ENCODE measurements at regions not wholly inside any gene's neighbourhood (a gene's known extent, or its start where the extent isn't known, plus 50 kb on each side); places are given as distances from the start of the nearest gene placed in this dataset.

DNA sequence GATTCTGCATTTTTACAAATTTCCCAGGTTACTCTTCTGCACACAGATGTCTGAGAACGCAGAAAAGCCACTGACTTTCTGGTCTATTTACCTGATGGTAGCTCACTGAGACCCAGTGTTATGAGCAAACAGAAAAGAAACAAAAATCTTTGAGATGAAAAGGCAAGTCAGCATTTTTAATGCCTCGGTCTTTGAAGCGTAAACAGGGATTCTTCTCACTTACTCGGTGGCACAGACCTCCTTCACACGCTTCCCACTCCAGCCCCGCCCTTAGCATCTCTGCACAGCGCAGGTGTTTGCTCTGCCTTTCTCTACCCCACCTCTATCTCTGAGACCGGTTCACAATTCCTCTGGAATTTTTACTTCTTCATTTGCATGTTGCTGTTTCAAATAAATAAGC, 195.0 kb upstream of the IRX1 start:
- no peak for DNase-seq (ENCODE audit: extremely low read depth, low read depth)

- no peak for DNase-seq (ENCODE audit: extremely low read depth, low read depth)
These were observed 200.6 kb upstream of the IRX1 start for GRCh38 chr5:3394891-3395599.

DNA sequence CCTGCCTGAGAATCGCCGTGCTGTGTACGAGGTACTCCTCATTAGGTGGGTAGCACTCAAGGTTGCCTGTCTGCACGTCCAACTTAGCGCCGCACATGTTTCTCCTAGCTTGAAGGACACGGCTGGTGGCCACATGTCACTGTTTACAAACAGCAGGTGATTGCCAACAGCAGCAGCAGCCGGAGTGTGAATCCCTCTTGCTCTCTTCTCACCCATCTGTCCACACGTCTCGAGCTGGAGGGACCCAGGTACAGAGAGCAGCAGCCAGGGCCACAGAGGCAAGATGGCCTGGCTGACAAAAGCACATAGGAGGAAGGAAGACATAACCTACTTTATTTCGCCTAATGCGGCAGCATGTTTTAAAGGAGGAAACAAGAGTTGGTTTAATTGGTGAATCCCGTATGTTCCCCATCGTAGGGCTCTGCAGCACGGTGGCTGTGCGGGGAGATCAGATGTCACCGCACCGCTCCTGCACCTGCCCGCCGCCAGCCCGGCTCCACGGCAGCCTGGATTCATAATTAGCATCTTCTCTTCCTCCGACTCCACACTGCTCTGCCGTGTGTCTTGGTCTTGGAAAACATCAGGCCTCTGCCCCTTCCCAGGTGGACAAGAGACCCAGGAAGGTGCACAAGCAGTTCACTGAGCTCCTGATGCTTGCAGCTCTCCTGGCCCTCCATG, 201.6 kb upstream of the IRX1 start:
- DNase-seq (ENCODE audit: extremely low read depth, low read depth), result no peak

DNA sequence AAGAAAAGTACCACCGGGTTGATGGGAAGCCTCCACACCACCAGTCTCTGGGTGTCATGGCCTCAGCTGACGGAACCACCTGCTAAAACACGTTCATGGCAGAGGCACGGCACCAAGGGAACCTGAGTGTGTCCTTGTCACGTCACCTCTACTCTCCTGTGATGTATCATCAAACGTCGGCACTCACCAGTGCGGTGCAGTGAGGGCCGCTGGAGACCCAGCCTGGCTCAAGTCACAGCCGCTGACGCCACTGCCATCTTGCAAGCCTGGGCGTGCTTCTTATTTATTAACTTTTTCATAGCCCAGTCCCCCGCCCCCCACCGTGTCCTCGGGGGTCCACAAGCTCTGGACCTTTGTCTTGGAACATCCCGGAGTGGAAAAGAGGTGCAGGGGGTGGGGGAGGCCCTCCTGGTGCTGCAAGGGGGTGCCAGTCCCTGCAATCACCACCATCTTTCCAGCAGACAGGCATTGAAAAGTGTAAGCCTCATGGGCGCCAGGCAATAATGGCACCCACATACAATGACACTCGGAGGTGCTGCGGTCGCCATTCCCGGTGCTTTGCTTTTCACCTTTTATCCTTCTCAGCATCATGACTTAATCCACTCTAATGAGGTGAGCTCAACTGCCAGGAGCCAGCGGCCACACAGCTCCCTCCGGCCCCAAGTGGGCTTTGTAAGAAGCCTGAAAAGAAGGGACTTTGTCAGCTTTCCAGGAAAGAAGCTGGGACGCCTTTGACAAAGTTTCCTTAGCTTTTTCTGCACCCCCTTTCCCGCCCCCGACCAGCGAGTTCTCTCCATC, 202.3 kb upstream of the IRX1 start:
- no peak for DNase-seq (ENCODE audit: extremely low read depth, low read depth)

DNA sequence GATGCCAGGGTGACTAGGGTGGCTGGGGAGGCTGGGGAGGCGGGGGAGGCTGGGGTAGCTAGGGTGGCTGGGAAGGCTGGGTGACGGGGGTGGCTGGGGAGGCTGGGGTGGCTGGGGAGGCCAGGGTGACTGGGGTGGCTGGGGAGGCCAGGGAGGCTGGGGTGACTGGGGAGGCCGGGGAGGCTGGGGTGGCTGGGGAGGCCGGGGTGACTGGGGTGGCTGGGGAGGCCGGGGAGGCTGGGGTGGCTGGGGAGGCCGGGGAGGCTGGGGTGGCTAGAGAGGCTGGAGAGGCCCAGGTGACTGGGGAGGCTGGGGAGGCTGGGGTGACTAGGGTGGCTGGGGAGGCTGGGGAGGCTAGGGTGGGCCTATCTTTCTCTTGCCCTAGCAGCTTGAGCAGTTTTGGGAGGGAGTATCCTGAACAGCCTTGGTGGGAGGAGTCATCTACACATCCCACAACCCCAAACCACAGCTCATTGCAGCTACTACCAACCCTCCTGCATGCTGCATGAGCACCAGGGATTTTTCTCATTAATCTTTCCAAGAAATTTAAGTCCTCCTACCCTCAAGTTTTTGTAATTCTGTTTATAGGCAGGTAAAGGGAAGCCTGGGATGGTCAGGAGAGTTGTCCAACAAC, 203.2 kb upstream of the IRX1 start:
- DNase-seq (ENCODE audit: extremely low read depth, low read depth), result no peak

GRCh38 chr5:3391210-3391609, 204.4 kb upstream of the IRX1 start:
- DNase-seq (ENCODE audit: extremely low read depth, low read depth), result no peak

- DNase-seq (ENCODE audit: extremely low read depth, low read depth), result no peak
These were observed 206.1 kb upstream of the IRX1 start for GRCh38 chr5:3389471-3390026.

DNA sequence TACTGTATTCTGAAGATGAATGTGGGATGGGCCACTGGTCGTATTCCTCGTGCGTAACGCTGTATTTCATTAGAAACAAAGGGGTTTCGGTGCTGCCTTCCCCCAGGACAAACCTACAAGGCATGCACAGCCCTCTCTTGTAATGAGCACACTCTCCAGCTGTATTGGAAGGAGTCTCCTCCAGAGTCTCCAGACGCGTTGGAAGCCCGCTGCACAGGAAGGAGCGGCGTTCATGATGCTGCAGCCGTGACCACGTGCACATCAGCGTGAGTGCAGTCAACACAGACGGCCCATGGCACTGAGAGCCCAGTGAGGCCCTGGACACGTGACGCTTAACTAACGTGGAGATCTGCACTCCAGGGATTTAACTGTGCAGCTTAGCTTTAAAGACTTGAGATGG, 209.0 kb upstream of the IRX1 start:
- no peak for DNase-seq (ENCODE audit: extremely low read depth, low read depth)

DNA sequence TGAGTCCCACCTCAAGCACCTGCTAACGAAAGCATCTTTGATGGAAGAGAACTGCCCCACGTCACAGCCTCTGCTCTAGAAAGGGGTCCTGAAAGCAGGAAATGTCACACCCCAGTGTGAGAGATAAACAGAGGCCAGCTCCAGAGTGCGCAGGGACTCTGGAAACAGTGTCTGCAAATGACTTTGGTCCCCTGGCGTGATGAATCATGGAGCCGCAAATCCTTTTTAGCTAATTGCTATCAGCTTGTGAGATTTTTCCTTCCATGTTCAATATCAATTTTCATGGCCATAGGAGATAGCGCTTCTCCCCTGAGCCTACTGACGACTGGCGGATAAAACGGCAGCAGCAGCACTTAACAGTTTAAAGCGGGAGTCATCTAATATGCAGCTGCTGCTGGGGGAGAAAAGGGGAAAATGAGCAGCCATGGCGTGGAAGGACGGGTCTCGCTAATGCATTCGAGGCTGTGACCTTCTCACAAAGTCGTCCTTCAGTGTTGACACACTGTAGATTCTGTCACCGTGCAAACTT, 209.6 kb upstream of the IRX1 start:
- DNase-seq (ENCODE audit: extremely low read depth, low read depth), result no peak

DNA sequence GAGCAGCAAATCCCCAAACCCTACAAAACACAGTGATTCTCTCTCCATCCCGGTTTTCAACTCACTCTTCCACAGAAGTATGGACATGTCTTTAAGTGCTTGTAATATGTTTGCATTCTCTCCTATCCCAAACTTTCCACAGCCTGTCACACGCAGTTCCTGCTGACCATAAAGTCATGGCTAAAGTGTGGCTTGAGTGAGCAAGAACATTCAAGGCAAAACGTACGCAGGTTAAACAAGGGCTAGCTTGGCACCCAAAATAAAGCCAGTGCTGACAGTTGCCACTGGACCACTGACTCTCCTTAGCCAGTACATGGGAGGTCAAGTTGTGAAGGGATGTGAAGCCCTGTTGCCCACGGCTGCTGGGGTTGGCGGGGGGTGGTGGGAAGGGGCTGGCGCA, 211.1 kb upstream of the IRX1 start:
- DNase-seq (ENCODE audit: extremely low read depth, low read depth), result no peak

- DNase-seq (ENCODE audit: extremely low read depth, low read depth), result no peak
These were observed 212.8 kb upstream of the IRX1 start for GRCh38 chr5:3382782-3383181.

DNA sequence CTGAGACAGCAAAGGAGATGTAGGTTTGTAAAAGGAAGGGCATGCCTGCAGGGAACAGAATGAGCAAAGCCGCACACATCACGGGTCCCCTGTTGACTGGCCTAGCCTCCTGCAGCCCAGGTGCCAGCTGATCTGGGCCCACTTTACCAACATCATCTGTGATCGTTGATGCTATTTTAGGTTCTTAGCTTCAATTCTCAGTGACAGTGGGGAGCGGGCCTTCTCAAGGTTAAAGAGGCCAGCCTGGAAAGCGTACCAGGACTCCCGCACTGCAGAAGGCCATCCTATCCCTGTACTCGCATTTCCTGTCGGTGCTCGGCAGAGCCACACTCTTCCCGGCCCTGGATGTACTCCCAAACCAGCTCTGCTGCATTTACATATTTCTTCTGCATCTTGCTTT, 213.5 kb upstream of the IRX1 start:
- DNase-seq (ENCODE audit: extremely low read depth, low read depth), result no peak

DNA sequence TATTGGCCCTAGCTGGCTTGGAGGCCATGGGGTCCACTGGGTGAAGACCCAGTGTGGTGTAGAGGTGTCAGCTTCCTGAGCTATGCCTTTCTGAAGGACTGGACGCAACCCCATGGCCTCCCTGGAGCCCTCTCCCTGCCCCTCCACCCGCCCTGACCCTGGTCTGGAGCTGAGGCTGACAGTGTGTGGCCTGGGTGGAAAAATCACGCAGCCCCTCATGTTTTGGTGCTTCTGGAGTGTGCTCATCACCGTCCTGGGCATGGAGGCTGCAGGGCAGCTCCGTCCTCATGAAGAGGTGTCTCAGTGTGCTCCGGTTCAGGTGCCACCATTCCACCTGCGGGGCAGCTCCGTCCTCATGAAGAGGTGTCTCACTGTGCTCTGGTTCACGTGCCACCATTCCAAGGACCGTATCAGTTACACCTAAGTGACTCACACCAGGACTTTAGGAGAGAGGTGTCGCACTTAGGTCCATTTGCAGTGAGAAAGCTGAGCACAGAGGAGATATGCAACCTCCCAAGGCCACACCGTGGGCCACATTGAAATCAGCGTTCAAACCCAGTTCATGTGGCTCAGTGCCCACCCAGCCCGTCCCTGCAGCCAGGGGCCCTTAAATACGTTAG, 214.3 kb upstream of the IRX1 start:
- DNase-seq (ENCODE audit: extremely low read depth, low read depth), result no peak

- DNase-seq (ENCODE audit: extremely low read depth, low read depth), result no peak
These were observed 214.9 kb upstream of the IRX1 start for GRCh38 chr5:3380689-3381088.

GRCh38 chr5:3377831-3378230, 217.8 kb upstream of the IRX1 start:
- DNase-seq (ENCODE audit: extremely low read depth, low read depth), result no peak

DNA sequence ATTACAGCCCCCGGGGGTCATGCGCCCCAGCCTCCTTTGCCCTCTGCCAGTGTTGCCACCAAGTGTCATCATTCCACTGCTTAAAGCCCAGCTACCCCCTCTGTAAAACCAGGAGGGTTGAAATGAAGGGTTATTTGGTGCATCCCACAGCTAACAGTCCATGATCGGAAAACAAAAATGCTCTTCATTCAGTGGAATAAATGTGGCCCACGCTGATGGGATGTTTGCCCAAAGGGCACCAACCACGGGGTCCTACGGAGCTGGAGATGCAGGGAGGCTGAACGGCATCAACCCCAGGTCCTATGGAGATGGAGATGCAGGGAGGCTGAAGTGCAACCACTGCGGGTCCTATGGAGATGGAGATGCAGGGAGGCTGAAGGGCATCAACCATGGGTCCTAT, 218.5 kb upstream of the IRX1 start:
- DNase-seq (ENCODE audit: extremely low read depth, low read depth), result no peak

GRCh38 chr5:3376611-3377010, 219.0 kb upstream of the IRX1 start:
- DNase-seq (ENCODE audit: extremely low read depth, low read depth), result no peak

- no peak for DNase-seq (ENCODE audit: extremely low read depth, low read depth)
These were observed 219.9 kb upstream of the IRX1 start for GRCh38 chr5:3375586-3376311.

GRCh38 chr5:3373391-3373790, 222.2 kb upstream of the IRX1 start:
- no peak for DNase-seq (ENCODE audit: extremely low read depth, low read depth)

DNA sequence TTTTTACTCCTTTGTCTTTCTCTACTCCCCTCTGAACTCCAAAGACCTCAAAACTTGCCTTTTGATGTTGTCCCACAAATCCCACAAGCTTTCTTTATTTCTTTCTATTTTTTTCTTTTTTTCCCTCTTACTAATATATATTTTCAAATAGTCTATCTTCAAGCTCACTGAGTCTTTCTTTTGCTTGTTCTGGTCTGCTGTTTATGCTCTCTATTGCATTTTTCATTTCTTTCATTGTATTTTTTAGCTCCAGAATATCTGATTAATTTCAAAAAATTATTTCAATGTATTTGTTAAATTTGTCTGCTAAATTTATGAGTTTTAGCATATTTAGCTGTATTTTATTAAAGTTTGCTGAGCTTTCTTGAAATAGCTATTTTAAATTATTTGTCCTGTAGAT, 223.3 kb upstream of the IRX1 start:
- DNase-seq (ENCODE audit: extremely low read depth, low read depth), result no peak

All from NCI-H460 (cell line).